K562 (cell line): ENCODE measurements at regions not wholly inside any gene's neighbourhood (a gene's known extent, or its start where the extent isn't known, plus 50 kb on each side); places are given as distances from the start of the nearest gene placed in this dataset.

ENCODE experiments used
- ADNP ChIP-seq: fragments of 200-800 bp; sonication (Bioruptor generic); IDR thresholded peaks from 2 replicates; pipeline ENCODE4 v1.6.1; 2016; ENCODE audit warnings: missing genetic modification characterization, missing compliant biosample characterization
- C11orf30 ChIP-seq: fragments of 450-650 bp; IDR thresholded peaks from 2 replicates; pipeline ENCODE4 v1.6.1; 2016; ENCODE audit warnings: low read depth, mild to moderate bottlenecking
- CBFA2T3 ChIP-seq: fragments of 450-650 bp; IDR thresholded peaks from 2 replicates; pipeline ENCODE4 v1.6.1; 2017
- DACH1 ChIP-seq: fragments of 450-650 bp; IDR thresholded peaks from 2 replicates; pipeline ENCODE4 v1.6.1; 2018; ENCODE audit not compliant: partially characterized antibody
- EP400 ChIP-seq: fragments of 450-650 bp; IDR thresholded peaks from 2 replicates; pipeline ENCODE4 v1.6.1; 2017; ENCODE audit warnings: antibody characterized with exemption, mild to moderate bottlenecking, moderate library complexity
- GTF2E2 ChIP-seq: fragments of 200-800 bp; sonication (Bioruptor generic); IDR thresholded peaks from 2 replicates; pipeline ENCODE4 v1.6.1; 2016; ENCODE audit warnings: missing genetic modification characterization, missing compliant biosample characterization
- HDAC2 ChIP-seq: fragments of 450-650 bp; IDR thresholded peaks from 2 replicates; pipeline ENCODE4 v1.6.1; 2016; ENCODE audit warnings: mild to moderate bottlenecking
- JUN ChIP-seq, 2 experiments: sonication (generic) in 1 of 2; formaldehyde crosslinking in 1 of 2; IDR thresholded peaks; 2 replicates each; pipeline versions ENCODE4 v1.6.1 to v1.8.0; 2012 to 2022; ENCODE audit warnings: borderline replicate concordance in 2 of 2, mild to moderate bottlenecking in 2 of 2, improper control_type of control experiment in 1 of 2, low read depth in 1 of 2, low read length in 1 of 2, missing genetic modification reagents in 1 of 2
- MAFF ChIP-seq: IDR thresholded peaks from 2 replicates; pipeline ENCODE4 v1.6.1; 2012; ENCODE audit warnings: low read length, improper control_type of control experiment
- NCOA4 ChIP-seq: fragments of 450-650 bp; IDR thresholded peaks from 2 replicates; pipeline ENCODE4 v1.6.1; 2018; ENCODE audit warnings: mild to moderate bottlenecking; ENCODE audit not compliant: partially characterized antibody
- NFIC ChIP-seq: fragments of 450-650 bp; IDR thresholded peaks from 2 replicates; pipeline ENCODE4 v1.6.1; 2017; ENCODE audit warnings: mild to moderate bottlenecking, inconsistent platforms
- ZBTB40 ChIP-seq, 2 experiments: fragments of 450-650 bp in 1 of 2; sonication (generic) in 1 of 2; formaldehyde crosslinking in 1 of 2; IDR thresholded peaks; 2 replicates each; pipeline versions ENCODE4 v1.7.1 to v1.9.0; 2016 to 2022; ENCODE audit warnings: inconsistent platforms in 1 of 2, mild to moderate bottlenecking in 1 of 2, missing genetic modification reagents in 1 of 2
- ZNF174 ChIP-seq: fragments of 250-450 bp; sonication (Bioruptor Pico); IDR thresholded peaks from 2 replicates; pipeline ENCODE4 v1.4.0; 2020; ENCODE audit warnings: mild to moderate bottlenecking
- ZNF311 ChIP-seq: fragments of 250-450 bp; sonication (Bioruptor Pico); IDR thresholded peaks from 2 replicates; pipeline ENCODE4 v1.4.0; 2020; ENCODE audit warnings: mild to moderate bottlenecking, moderate library complexity
- TF ChIP-seq, protein P1 (sequence below), 2 experiments: IDR thresholded peaks in 1 of 2; conservative IDR thresholded peaks in 1 of 2; 2 replicates each; pipeline ENCODE4 v1.6.1; 2016; ENCODE audit warnings: low read depth in 2 of 2, mild to moderate bottlenecking in 1 of 2, missing compliant biosample characterization in 1 of 2, missing genetic modification characterization in 1 of 2, moderate library complexity in 1 of 2
- TF ChIP-seq, protein P2 (sequence below): sonication (generic); formaldehyde crosslinking; IDR thresholded peaks from 2 replicates; pipeline ENCODE4 v1.8.0; 2022; ENCODE audit warnings: mild to moderate bottlenecking, missing genetic modification reagents

GRCh38 chr1:222240536-222241181 lies 307.2 kb downstream of the HHIPL2 start (continued):
- TF ChIP-seq DACH1 (peak; percentile 85), HDAC2 (no peak), JUN (IDR thresholded peaks at IDR 0.05; ENCODE audit: borderline replicate concordance, low read depth, low read length) (no peak), JUN (CRISPR knock-in tag; IDR thresholded peaks at IDR 0.05; ENCODE audit: borderline replicate concordance) (no peak), GTF2E2 (tag) (no peak), ADNP (0 out of 2 replicates have a peak, but pooled peaks have one; percentile 25), EP400 (no peak), NCOA4 (no peak), ZBTB40 (IDR thresholded peaks at IDR 0.05) (no peak), ZBTB40 (CRISPR knock-in tag; IDR thresholded peaks at IDR 0.05) (no peak), MAFF (peak; percentile 89), C11orf30 (peak; percentile 92), NFIC (0 out of 2 replicates have a peak, but pooled peaks have one; percentile 24), ZNF311 (CRISPR knock-in tag) (no peak), CBFA2T3 (peak; percentile 86), ZNF174 (no peak)
- TF ChIP-seq, protein P1, sequence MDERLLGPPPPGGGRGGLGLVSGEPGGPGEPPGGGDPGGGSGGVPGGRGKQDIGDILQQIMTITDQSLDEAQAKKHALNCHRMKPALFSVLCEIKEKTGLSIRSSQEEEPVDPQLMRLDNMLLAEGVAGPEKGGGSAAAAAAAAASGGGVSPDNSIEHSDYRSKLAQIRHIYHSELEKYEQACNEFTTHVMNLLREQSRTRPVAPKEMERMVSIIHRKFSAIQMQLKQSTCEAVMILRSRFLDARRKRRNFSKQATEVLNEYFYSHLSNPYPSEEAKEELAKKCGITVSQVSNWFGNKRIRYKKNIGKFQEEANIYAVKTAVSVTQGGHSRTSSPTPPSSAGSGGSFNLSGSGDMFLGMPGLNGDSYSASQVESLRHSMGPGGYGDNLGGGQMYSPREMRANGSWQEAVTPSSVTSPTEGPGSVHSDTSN (CRISPR knock-in tag; IDR thresholded peaks at IDR 0.05; ENCODE audit: low read depth), result no peak
- TF ChIP-seq, protein P1 (tag; conservative IDR thresholded peaks at IDR 0.05; ENCODE audit: low read depth), result no peak
- TF ChIP-seq, protein P2, sequence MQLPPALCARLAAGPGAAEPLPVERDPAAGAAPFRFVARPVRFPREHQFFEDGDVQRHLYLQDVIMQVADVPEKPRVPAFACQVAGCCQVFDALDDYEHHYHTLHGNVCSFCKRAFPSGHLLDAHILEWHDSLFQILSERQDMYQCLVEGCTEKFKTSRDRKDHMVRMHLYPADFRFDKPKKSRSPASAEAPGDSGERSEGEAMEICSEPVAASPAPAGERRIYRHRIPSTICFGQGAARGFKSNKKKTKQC (CRISPR knock-in tag), result no peak
